Left hindlimb (tissue), 1 donor: ENCODE measurements at regions not wholly inside any gene's neighbourhood (a gene's known extent, or its start where the extent isn't known, plus 50 kb on each side); places are given as distances from the start of the nearest gene placed in this dataset.
"Not testable (repeated sequence)": the region's sequence is repeated elsewhere in the genome, so short reads cannot be mapped to it uniquely, and the experiment has no call there.

Experiments
- DNase-seq: peaks from one replicate; pipeline ENCODE4 v3.0.0-alpha.2; 2018

DNA sequence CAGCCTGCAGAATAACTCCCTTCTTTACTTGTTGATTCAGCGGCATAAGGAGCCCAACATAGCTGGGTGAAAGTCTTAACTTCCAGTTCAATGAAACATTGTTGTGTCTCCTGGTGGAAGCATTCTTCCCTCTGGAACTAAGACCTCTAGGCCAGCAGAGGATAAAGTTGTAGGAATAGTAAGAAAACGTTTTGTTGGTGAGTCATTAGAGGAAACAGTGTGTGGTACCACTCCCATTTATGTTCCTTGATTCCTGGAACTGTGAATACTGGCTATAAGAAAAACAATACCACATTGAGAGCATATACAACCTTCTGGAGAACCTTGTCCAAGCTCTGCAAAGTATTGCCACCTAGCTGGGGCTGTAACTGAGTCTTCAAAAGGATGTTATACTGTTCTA lies 737.4 kb upstream of the ZP4 start:
- no peak for DNase-seq

DNA sequence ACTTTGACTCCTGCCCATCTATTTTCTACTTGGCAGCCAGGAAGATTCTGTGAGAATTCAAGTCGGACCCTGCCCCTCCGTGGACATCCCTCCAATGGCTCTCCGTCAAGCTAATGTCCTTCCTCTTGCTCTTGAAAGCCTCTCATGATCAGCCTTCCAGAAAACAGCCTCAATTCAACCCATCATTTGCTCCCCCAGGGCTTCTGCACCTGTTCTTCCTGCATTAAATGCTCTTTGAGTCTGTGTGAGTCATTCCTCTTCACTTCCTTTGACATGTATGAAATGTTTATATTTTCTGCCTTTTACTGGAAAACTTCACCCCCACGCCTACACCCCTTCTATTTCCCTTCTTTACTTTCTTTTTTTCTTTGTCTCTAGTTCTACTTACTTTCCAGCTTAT lies 734.1 kb upstream of the ZP4 start:
- no peak for DNase-seq

DNA sequence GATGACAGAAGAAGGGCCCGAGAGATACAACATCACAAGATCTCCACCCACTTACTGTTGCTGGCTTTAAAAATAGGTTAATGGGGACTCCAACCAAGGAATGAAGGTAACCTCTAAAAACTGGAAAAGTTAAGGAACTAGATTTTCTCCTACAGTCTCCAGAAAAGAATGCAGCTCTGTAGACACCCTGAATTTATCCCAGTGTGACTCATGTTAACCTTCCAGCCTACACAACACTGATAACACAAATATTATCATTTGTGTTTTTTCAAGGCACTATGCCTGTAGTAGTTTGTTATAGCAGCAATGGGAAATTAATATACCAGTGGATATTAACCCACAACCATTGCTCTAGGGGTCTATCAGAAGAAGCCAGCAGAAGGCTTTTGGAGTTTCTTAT lies 730.7 kb upstream of the ZP4 start:
- DNase-seq, result no peak

DNA sequence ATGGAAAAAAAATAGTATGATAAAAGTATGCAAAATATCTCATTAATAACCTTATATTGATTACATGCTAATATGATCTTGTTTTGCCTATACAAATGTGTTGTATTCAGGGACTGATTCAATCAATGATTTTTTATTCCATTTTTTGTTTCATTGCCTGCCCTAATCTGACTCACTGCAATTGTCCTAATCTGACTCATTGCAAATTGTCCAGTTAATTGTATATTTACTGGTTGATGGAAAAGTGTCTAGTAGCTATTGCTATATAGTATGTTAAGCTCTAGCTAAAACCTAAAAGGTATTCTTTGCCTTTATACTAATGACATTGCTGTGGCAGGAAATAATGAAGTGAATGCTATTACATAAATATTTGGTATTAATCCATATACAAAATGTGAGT lies 728.9 kb upstream of the ZP4 start:
- DNase-seq, result no peak

DNA sequence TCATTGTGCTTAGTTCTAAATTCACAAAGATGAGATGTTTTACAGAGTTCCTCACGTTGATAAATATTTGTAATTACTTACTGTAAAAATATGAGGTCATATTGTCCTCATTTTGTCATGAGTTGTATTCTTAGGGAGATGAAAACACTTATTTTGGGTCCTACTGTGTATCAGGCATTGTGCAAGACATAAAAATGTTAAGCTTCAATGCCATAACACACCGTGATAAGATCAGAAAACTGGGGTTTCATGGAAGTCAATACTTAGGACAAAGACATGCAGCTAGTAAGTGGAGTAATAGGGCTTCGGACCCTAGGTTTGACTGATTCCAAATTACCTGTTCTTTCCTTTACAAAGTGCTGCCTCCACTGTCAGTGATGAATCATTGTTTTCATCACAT lies 720.7 kb upstream of the ZP4 start:
- no peak for DNase-seq

DNA sequence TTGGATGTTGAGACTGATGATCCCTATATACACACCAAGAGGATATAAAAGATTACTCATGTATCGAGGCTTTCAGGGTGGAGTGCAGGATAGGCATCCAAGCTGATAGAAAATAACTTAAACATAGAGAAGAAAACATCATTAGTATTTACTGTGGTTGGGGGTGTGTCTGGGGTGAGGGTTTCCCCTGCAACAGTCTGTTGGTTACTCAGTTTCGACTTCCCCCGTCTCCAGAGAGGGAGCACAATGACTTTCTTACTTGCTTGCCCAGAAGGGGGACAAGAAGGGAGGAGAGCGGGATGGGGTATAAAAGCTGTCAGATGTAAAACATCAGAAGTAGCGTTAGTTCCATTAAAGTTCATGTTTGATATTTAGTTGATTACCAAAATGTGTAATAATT lies 717.4 kb upstream of the ZP4 start:
- DNase-seq, result no peak

DNA sequence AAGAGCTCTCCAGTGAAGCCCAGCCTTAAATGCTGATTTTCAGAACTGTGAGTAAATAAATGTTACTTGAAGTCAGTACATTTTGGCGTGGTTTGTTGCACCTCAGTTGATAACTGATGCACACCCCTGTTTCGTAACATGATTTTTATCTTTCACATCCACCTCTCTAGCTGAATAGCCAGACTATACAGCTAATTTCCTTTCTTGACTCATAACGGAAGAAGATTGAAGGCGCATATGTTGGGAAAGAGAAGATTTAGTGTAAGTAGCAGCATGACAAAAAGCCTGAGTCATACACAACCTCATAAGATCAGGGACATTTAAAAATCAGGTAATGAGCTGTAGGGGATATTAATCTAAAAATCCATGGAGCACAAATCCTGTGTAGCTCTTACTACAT lies 716.2 kb upstream of the ZP4 start:
- DNase-seq, result no peak

DNA sequence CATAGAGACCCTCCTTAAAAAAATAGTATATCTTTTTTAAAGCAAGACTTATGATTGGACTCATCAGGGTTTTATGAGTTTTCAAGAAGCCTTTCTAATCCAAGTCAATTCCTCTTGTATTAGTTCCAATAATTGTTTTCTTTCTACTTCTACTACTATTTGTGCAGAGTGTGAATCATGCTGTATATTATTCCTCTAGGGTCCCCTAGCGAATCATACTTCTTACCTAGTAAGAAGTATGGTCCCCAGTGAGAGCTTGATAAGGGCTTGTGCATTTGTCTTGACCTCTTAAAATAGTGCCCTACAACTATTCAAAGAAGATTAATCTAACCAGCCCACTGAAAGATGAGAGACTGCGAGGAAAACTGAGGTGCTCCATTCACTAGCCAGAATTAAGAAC lies 715.7 kb upstream of the ZP4 start:
- no peak for DNase-seq

DNA sequence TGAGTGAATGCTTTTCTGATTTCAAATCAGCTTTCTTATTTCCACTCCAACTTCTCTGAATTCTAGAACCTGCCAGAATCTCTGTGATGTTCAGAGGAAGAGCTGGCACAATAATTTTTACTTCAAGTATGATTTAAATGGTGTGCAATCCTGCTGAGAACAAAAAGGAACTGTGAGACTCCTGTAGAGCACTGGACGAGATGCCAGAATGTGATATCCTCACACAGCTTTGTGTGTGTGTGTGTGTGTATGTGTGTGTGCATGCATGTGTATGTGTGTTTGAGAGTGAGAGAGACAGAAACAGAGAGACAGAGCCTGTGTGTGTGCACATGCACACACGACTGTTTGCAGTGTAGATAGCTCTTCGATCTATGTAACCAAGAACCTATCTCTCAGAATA lies 713.6 kb upstream of the ZP4 start:
- no peak for DNase-seq

DNA sequence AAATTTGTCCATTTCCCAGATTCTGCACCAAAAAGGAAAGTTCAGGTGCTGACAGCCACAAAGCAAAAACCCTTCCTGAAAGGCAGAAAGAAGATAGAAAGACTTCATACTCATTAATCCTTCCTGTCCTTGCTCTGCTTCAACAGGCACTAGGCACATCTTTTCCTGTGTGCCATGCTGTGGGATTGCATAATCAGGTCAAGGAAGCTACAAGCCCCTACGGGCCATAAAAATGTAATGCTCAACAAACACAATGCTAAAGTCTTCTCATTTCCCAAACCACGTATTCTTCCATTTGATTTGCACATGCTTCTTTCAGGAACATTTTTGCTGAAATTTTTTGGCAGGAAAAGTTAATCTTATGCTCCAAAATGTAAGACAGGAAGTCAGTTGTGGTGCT lies 710.9 kb upstream of the ZP4 start:
- DNase-seq, result not testable (repeated sequence)

DNA sequence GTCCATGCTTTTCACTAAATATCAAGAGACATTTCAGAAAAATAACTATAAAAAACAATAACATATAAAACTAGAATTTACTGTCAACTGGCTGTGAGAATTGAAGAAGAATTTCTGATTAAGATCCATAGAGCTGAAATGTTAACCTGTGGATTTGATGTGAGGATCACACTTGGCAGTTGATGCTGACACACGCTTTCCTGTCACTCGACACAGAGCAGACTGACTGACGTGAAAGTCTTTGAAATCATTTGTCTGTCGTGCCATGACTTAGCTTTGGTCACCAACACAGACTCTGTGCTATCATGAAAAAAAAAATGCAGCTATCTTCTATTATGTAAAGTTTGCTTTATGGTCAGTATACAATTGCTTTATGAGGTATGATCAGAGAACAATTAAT lies 706.0 kb upstream of the ZP4 start:
- DNase-seq, result no peak

DNA sequence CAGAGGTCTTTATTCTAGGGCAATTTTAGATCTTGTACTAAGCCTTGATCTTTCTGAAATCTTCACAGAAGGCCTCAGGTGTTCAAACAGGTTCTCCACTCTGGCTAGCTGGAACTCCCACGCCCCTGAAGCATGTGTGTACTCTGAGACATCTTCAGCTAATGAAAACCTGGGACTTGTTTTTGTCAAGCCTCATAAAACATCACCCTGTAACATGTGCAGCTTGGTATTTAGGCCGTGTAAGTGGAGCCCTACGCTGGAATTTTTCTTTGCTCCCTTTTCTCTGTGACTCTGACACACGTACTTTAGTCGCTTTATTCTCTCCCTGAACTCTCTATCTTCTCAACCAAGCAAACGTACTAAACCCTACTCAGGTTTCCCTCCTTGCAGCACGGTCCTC lies 701.9 kb upstream of the ZP4 start:
- DNase-seq, result no peak

DNA sequence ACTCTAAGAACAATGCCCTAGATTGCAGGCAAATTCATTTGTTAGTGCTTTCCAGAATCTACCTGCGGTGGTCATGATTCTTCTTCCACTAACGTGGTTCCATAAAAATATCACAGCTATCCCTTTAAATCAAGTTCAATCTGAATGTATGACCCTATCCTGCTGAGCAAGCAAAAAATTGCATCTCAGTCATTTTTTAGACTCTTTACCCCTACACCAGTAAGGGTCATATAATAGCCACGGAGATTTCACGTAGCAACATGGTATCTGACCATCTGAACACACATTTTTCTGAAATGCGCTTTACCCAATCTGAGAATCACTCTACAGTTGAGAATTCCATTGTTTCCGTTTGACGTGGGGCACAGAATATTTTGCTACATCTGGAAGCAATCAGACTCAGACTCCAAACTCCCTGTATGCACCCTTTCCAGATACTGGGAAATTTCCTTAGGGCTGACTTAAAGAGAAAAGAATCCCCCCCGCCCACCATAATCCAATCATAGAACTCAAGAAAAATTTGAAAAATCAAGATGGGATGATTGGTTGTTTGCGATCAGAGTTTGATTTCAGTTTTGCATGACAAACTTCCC lies 699.2 kb upstream of the ZP4 start:
- no peak for DNase-seq

DNA sequence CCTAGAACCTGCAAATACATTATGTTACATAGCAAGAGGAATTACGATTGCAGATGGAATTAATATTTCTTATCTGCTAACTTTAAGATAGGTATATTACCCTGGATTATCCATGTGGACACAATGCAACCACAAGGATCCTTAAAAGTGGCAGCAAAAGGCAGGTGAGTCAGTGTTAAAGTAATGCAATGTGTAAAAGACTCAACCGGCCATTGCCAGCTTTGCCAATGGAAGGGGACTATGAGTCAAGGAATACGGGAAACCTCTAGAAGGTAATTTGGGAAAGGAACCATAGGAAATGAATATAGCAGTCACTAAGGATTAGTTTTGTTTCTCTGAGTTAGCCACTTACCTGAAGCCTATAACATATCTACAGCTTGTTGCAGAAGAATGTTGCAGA lies 692.1 kb upstream of the ZP4 start:
- DNase-seq, result no peak

DNA sequence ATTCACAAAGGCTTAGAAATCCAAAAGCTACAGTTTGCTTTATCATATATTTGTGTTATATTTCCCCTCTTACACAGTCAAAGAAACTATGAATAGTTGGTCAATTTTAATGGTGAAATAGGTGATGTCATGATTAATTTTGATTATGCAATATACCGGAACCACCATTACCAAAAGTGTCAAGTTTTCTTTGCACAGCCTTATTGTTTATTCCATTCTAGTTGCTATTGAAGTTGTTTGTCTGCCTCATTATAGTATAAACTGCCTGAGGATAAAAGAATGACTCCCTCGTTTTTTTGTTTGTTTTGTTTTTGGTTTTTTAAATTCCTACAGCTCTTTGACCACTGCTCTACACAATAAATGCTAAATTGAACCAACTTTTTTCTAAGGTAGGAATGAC lies 690.6 kb upstream of the ZP4 start:
- no peak for DNase-seq

DNA sequence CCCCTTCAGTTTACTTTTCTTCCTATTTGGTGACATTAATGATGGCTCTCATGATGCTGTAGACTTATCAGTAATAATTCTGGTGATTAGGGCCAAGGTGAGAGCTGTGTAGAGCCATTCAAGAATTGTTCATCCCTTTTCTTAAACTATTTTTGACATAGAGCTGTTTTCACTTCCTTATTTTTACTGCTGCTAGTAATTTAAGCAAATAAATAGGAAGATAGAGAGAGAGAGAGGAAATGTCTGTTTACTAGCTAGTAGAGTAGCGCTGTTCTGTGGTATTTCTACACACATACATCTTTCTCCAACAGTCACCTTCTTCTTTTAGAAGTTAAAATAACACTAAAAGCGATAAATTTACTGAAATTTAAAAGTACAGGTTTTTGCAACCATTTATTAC lies 678.0 kb upstream of the ZP4 start:
- no peak for DNase-seq

DNA sequence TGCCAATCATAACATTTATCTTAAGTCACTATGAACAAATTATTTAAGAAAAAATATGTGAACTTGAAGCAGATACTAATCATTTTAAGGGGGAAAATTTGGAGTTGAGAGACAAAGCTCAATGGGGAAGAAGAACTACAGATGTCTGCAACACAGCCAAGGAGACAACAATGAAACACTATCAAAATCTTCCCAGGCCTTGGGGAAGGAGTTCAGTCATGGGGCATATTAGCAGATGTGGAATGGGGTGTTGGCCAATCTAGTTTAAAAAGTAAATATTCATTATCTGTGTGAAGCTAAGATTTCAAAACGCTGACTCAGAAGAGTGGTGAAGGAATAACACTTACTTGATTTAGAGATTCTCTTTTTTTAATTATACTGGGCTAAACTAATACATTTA lies 671.6 kb upstream of the ZP4 start:
- DNase-seq, result no peak

DNA sequence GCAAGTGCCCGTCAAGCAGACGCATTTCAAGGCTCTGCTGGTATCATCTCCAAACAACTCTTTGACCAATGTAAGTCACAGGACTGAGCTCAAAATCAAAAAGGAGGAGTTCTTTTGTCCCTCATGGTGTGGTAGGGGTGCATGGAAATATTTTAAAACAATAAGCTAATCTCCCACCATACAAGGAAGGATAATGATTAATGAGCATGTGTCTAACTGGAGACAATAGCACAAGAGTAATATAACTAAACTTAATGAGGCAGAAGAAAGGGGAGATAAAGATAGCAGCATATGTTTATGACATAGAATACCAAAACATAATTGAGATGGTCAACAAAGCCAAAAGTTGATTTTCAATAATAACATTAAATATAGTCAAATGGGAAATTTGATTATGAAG lies 668.0 kb upstream of the ZP4 start:
- no peak for DNase-seq

DNA sequence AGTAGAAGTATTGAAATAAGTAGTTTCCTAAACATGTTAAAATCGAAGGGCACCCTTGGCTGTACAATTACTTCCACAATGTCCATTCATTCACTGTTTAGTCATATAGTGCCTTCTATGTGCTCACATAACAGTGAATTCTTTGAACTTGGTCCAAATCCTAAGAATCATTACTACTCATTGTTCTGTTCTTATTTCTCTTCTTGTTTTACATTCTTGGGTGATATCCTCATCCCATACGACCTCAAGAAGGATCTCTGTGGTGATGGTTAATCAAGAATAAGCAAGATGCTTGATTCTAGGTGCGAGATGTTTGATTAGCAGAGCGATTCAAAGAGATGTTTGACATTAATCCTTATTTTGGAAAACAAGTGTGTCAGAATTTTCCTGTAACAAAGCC lies 667.4 kb upstream of the ZP4 start:
- no peak for DNase-seq

DNA sequence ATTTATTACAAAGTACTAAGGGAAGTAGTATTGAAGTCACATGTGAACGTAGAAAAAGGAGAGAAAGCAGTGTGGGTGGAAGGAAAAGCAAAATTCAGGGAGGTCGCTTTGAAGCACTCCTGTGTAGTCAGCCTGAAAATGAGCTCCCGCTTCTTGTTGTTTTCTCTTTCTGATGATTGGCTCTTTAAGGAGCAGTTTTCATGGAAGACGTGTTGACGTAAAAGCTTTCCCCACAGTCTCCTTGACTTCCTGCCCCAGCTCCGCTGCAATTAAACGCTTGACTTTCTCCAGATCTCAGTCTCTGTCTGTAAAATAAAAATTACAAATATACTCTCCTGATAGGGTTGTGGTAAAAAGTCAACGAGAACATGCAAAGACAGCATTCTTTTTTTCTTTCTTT lies 661.5 kb upstream of the ZP4 start:
- no peak for DNase-seq

DNA sequence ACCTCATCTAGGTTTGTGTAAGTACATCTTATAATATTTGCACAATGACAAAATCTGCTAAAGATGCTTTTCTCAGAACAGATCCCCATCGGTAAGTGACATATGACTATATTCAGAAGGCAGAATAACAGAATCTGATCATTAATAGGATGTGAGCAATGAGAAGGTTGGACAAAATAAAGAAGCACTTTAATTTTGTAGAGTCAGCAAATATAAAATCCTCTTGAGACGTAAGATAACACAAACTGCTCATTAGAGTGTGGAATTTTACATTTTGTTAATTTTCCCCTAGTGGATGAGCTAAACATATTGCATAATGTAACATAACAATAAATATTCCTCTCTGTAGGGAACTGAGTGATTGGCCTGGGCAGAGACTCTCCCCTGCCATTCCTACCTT lies 658.4 kb upstream of the ZP4 start:
- DNase-seq, result no peak

DNA sequence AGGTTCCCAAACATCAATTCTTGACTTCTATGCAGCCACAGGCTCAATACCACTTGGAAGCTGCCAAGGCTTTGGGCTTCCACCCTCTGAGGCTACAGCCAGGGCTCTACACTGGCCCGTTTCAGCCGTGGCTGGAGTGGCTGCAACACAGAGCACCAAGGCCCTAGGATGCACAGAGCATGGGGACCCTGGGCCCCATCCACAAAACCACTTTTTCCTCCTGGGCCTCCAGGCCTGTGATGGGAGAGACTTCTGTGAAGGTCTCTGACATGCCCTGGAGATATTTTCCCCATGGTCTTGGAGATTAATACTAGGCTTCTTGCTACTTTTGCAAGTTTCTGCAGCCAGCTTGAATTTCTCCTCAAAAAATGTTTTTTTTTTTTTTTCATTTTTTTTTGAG lies 655.4 kb upstream of the ZP4 start:
- DNase-seq, result no peak

DNA sequence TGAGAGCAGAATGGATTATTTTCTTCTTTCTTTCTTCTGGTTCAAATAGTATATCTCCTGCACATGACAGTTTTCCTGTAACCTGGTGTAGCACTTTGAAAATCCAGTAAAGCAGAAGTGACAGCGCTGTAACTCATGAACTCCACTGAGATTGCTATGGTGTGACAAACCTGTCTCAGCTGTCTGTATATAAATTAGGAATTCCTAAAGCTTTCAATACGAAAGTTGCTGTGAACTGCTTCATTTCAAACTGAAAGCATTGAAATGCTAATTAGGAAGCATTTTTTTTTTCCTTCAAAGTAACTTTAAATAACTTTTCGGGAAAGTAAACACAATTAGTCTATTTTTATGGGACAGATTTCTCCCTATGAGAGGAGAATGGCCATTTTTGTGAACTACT lies 646.9 kb upstream of the ZP4 start:
- no peak for DNase-seq

DNA sequence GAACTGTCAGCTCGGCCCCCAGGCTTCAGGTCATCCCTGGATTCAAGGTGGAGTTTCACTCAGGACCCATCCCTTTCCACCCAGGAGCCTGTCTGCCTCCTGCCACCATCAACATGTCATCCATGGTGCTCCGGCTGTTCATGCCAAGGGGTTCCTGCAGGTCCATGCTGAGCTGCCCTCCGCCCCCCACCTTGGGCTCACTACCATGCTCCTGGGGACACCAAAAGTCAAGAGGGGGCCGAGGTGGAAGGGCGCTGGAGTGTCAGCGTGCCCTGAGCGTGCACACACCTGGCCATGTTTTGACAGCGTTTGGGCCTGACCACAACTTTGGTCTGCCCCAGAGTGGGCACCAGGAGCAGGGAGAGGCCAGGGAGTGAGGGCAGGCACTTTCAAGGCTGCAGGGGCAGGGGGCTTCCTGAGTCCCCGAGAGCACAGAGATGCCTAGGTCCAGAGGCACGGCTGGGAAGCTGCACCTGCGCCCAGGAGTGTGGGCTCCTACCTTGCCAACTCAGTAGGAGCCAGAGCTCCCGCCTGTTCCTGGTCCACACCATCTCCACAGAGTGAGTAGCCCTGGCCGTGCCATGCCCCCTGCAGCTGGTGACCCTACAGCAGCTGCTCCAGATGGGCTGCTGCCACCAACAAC lies 639.6 kb upstream of the ZP4 start:
- DNase-seq, result no peak

DNA sequence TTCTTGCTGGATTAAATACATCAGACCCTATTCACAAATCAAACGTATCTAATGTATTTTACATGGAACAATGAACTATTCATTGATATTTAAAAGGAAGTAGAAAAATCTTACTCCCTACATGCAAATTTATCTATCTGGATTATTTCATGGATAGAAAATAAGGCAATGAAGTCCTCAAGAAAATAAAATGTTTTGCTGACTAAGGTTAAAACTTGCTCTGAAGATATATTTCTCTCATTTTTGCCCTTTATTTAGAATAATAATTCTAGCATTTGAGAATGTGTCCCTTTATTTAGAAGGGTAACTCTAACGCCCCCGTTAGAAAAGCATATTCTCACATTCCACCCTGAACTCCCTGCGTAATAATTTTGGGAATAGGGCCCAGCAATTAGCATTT lies 627.0 kb upstream of the ZP4 start:
- DNase-seq, result no peak

DNA sequence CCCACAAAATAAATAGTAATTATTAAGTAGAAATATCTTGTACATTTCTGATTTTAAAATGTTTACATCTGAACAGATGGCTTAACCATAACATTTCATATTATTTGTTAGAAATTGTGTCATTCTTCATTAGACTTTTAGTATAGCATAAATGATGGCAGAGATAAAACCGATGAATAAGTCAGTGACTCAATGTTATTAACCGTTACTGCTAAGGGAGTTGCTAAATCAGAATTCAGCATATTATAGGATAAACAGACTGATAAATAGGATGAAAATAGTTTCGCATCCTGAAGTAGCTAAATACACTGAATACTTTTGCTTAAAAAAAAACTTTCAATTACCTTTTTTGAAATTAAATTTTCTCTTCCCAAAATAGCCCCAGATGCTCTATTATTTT lies 610.6 kb upstream of the ZP4 start:
- no peak for DNase-seq
